GM12873 (cell line): ENCODE measurements at regions not wholly inside any gene's neighbourhood (a gene's known extent, or its start where the extent isn't known, plus 50 kb on each side); places are given as distances from the start of the nearest gene placed in this dataset.

Experiments used
- TF ChIP-seq, protein P1 (sequence below): IDR thresholded peaks from 2 replicates; pipeline ENCODE4 v1.5.1; 2012; ENCODE audit warnings: low read depth, mild to moderate bottlenecking, moderate library complexity, low read length, control low read depth; ENCODE audit not compliant: insufficient read depth; ENCODE audit errors: missing control alignments

- TF ChIP-seq, protein P1, sequence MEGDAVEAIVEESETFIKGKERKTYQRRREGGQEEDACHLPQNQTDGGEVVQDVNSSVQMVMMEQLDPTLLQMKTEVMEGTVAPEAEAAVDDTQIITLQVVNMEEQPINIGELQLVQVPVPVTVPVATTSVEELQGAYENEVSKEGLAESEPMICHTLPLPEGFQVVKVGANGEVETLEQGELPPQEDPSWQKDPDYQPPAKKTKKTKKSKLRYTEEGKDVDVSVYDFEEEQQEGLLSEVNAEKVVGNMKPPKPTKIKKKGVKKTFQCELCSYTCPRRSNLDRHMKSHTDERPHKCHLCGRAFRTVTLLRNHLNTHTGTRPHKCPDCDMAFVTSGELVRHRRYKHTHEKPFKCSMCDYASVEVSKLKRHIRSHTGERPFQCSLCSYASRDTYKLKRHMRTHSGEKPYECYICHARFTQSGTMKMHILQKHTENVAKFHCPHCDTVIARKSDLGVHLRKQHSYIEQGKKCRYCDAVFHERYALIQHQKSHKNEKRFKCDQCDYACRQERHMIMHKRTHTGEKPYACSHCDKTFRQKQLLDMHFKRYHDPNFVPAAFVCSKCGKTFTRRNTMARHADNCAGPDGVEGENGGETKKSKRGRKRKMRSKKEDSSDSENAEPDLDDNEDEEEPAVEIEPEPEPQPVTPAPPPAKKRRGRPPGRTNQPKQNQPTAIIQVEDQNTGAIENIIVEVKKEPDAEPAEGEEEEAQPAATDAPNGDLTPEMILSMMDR: no peak
Measured at GRCh38 chr9:1745980-1746379, 269.2 kb upstream of the SMARCA2 start.

- TF ChIP-seq, protein P1: no peak
Measured at GRCh38 chr9:1747417-1747967, 267.7 kb upstream of the SMARCA2 start.

- TF ChIP-seq, protein P1: no peak
Measured at GRCh38 chr9:1748407-1748806, 266.7 kb upstream of the SMARCA2 start.

GRCh38 chr9:1757186-1757585 is 258.0 kb upstream of the SMARCA2 start:
- TF ChIP-seq, protein P1: no peak

DNA sequence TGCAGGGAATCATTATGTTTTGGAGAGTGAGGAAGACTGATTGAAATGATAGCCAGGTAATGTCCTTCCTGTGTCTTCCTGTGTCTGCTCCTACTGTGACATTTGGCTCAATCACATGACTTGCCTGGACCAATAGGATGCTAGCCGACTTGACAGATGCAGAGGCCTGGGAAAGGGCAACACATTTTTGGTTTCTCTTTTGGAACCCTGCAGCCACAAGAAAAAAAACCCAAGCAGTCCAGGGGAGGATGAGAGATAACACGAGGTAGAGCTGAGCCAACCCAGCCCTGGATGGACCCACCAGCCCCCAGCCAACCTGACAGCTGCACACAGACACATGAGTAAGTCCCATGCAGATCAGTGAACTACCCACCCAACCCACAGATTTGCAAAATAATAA is 256.1 kb upstream of the SMARCA2 start:
- TF ChIP-seq, protein P1: no peak

DNA sequence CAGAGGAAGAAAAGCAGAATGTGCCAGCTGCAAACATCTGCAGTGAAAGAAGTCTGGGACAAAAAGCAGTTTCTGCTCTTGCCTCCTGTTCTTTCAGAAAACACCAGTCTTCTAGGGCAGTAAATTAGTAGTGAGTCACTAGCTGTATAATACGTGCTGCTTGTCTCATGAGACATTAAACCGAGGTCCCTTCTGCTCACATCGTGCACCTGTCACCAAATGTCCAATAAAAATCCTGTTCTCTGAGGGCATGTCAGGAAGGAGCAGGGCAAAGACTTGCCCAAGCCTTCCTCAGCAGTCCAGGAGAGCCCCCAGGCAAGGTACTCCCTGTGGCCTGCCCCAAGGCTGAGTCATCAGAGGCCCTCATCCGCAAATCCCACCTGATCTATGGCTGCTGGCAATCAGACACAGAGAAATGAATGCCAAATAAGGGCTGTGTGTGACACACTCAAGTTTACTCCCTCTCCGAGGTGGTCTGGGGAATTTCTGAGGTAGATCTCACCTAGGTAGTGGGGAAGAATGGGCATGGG is 255.3 kb upstream of the SMARCA2 start:
- TF ChIP-seq, protein P1: no peak

DNA sequence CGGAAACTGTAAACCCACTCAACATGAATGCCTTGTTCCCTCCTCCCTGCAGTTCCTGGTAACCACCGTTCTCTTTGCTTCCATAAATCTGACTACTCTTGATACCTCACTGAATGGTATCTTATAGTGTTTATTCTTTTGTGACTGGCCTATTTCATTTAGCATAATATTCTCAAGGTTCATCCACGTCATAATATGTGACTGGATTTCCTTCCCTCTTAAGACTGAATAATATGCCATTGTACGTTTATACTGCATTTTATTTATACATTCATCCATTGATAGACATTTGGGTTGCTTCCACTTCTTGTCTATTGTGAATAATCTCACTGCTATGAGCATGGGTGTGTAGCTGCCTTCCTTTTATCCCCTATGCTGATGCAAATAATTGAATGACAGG is 253.3 kb upstream of the SMARCA2 start:
- TF ChIP-seq, protein P1: no peak
